HEK293 (cell line): ENCODE measurements at regions not wholly inside any gene's neighbourhood (a gene's known extent, or its start where the extent isn't known, plus 50 kb on each side); places are given as distances from the start of the nearest gene placed in this dataset.

Experiments used
- CTCF ChIA-PET: fragments of 350-600 bp; formaldehyde crosslinking; extraction: SDS; loops from one replicate; lab custom pipeline; 2021; ENCODE audit warnings: antibody characterized with exemption; lab: Yijun Ruan, JAX
- POLR2A ChIA-PET: fragments of 300-600 bp; formaldehyde crosslinking; extraction: SDS; loops from one replicate; lab custom pipeline; 2020; ENCODE audit warnings: antibody characterized with exemption, inconsistent platforms; lab: Yijun Ruan, JAX
- H3K27ac ChIP-seq: fragments of 200-500 bp; sonication (Bioruptor generic); 2 replicates; pipeline ENCODE4 v1.5.1; 2014; ENCODE audit warnings: low read depth, low read length, control low read depth, inconsistent platforms; ENCODE audit errors: extremely low read depth
- H3K36me3 ChIP-seq, 2 experiments: fragments of 200-500 bp in 1 of 2; sonication (Bioruptor generic) in 1 of 2; 1 replicate in 1 of 2; 2 replicates in 1 of 2; pipeline ENCODE4 v1.5.1; 2014 to 2017; ENCODE audit warnings: inconsistent platforms in 2 of 2, low read length in 2 of 2; ENCODE audit not compliant: control insufficient read depth in 2 of 2, insufficient read depth in 1 of 2
- H3K4me1 ChIP-seq: fragments of 200-500 bp; sonication (Bioruptor generic); 2 replicates; pipeline ENCODE4 v1.5.1; 2014; ENCODE audit warnings: mild to moderate bottlenecking, low read length, inconsistent platforms; ENCODE audit not compliant: control insufficient read depth, insufficient read depth
- H3K4me3 ChIP-seq: 2 replicates; pipeline ENCODE4 v1.5.1; 2011; ENCODE audit warnings: low read depth, mild to moderate bottlenecking, control low read depth, low read length, moderate library complexity
- H3K9me3 ChIP-seq: fragments of 200-500 bp; sonication (Bioruptor generic); 2 replicates; pipeline ENCODE4 v1.5.1; 2014; ENCODE audit warnings: low read depth, low read length, inconsistent platforms; ENCODE audit not compliant: control insufficient read depth, insufficient read depth
- EGR2 ChIP-seq: fragments of 450-650 bp; formaldehyde crosslinking; IDR thresholded peaks from 2 replicates; pipeline ENCODE4 v1.5.1; 2016; ENCODE audit warnings: low read depth, missing biosample characterization, missing genetic modification characterization
- GLI4 ChIP-seq: fragments of 450-650 bp; formaldehyde crosslinking; IDR thresholded peaks from 2 replicates; pipeline ENCODE4 v1.5.1; 2016; ENCODE audit warnings: missing biosample characterization, missing genetic modification characterization
- HOXA7 ChIP-seq: sonication (generic); formaldehyde crosslinking; IDR thresholded peaks from 2 replicates; pipeline ENCODE4 v1.8.1; 2022; ENCODE audit warnings: missing genetic modification reagents, borderline replicate concordance
- IKZF3 ChIP-seq: fragments of 450-650 bp; IDR thresholded peaks from 2 replicates; pipeline ENCODE4 v1.5.0; 2018; ENCODE audit warnings: missing biosample characterization, mild to moderate bottlenecking, missing genetic modification characterization, moderate library complexity
- PRDM1 ChIP-seq: fragments of 450-650 bp; formaldehyde crosslinking; IDR thresholded peaks from 2 replicates; pipeline ENCODE4; 2016; ENCODE audit warnings: missing biosample characterization, missing genetic modification characterization
- RBAK ChIP-seq: fragments of 450-650 bp; formaldehyde crosslinking; IDR thresholded peaks from 2 replicates; pipeline ENCODE4 v1.5.1; 2016; ENCODE audit warnings: missing biosample characterization, missing genetic modification characterization
- SCRT1 ChIP-seq: fragments of 450-650 bp; formaldehyde crosslinking; IDR thresholded peaks from 2 replicates; pipeline ENCODE4 v1.5.1; 2016; ENCODE audit warnings: missing biosample characterization, missing genetic modification characterization, borderline replicate concordance
- ZBTB21 ChIP-seq: fragments of 450-650 bp; formaldehyde crosslinking; IDR thresholded peaks from 2 replicates; pipeline ENCODE4 v1.5.1; 2017; ENCODE audit warnings: missing biosample characterization, missing genetic modification characterization
- ZFHX2 ChIP-seq: fragments of 450-650 bp; formaldehyde crosslinking; conservative IDR thresholded peaks from 2 replicates; pipeline ENCODE4 v1.5.1; 2016; ENCODE audit warnings: missing biosample characterization, missing genetic modification characterization
- ZNF112 ChIP-seq: fragments of 450-650 bp; formaldehyde crosslinking; IDR thresholded peaks from 2 replicates; pipeline ENCODE4 v1.5.0; 2017; ENCODE audit warnings: missing biosample characterization, missing genetic modification characterization
- ZNF133 ChIP-seq: fragments of 450-650 bp; formaldehyde crosslinking; IDR thresholded peaks from 2 replicates; pipeline ENCODE4 v1.5.1; 2016; ENCODE audit warnings: missing biosample characterization, missing genetic modification characterization
- ZNF155 ChIP-seq: fragments of 450-650 bp; formaldehyde crosslinking; IDR thresholded peaks from 2 replicates; pipeline ENCODE4 v1.5.1; 2016; ENCODE audit warnings: missing biosample characterization, missing genetic modification characterization
- ZNF274 ChIP-seq, 2 experiments: fragments of 200-500 bp in 1 of 2; fragments of 450-650 bp in 1 of 2; sonication (Bioruptor generic) in 1 of 2; formaldehyde crosslinking in 1 of 2; IDR thresholded peaks; 2 replicates each; pipeline versions ENCODE4 v1.5.1 to v1.6.1; 2014 to 2016; ENCODE audit warnings: borderline replicate concordance in 1 of 2, inconsistent platforms in 1 of 2, low read length in 1 of 2, missing biosample characterization in 1 of 2, missing genetic modification characterization in 1 of 2
- ZNF292 ChIP-seq: fragments of 450-650 bp; formaldehyde crosslinking; IDR thresholded peaks from 2 replicates; pipeline ENCODE4 v1.5.1; 2016; ENCODE audit warnings: low read depth, missing biosample characterization, missing genetic modification characterization, borderline replicate concordance
- ZNF354C ChIP-seq: fragments of 450-650 bp; formaldehyde crosslinking; IDR thresholded peaks from 2 replicates; pipeline ENCODE4 v1.5.1; 2016; ENCODE audit warnings: missing biosample characterization, missing genetic modification characterization, low read depth, borderline replicate concordance
- ZNF426 ChIP-seq: fragments of 450-650 bp; formaldehyde crosslinking; IDR thresholded peaks from 2 replicates; pipeline ENCODE4 v1.5.1; 2017; ENCODE audit warnings: missing biosample characterization, missing genetic modification characterization, mild to moderate bottlenecking, inconsistent platforms, moderate library complexity
- ZNF501 ChIP-seq: fragments of 450-650 bp; formaldehyde crosslinking; IDR thresholded peaks from 2 replicates; pipeline ENCODE4 v1.5.1; 2016; ENCODE audit warnings: missing biosample characterization, missing genetic modification characterization
- ZNF514 ChIP-seq: fragments of 450-650 bp; formaldehyde crosslinking; IDR thresholded peaks from 2 replicates; pipeline ENCODE4 v1.5.1; 2016; ENCODE audit warnings: missing biosample characterization, missing genetic modification characterization
- ZNF529 ChIP-seq: fragments of 450-650 bp; formaldehyde crosslinking; IDR thresholded peaks from 2 replicates; pipeline ENCODE4 v1.5.1; 2017; ENCODE audit warnings: missing genetic modification characterization, missing biosample characterization; ENCODE audit not compliant: insufficient replicate concordance
- ZNF530 ChIP-seq: fragments of 450-650 bp; formaldehyde crosslinking; IDR thresholded peaks from 2 replicates; pipeline ENCODE4 v1.5.1; 2016; ENCODE audit warnings: low read depth, missing biosample characterization, missing genetic modification characterization
- ZNF660 ChIP-seq: fragments of 450-650 bp; IDR thresholded peaks from 2 replicates; pipeline ENCODE4 v1.5.1; 2018; ENCODE audit warnings: missing biosample characterization, mild to moderate bottlenecking, missing genetic modification characterization
- ZNF768 ChIP-seq: fragments of 450-650 bp; formaldehyde crosslinking; IDR thresholded peaks from 2 replicates; pipeline ENCODE4 v1.5.1; 2018; ENCODE audit warnings: missing biosample characterization, mild to moderate bottlenecking, missing genetic modification characterization
- ZNF791 ChIP-seq: fragments of 450-650 bp; formaldehyde crosslinking; IDR thresholded peaks from 2 replicates; pipeline ENCODE4 v1.5.1; 2016; ENCODE audit warnings: missing biosample characterization, missing genetic modification characterization
- ZNF843 ChIP-seq: fragments of 450-650 bp; formaldehyde crosslinking; IDR thresholded peaks from 2 replicates; pipeline ENCODE4 v1.5.1; 2016; ENCODE audit warnings: missing biosample characterization, missing genetic modification characterization
- ZSCAN16 ChIP-seq: fragments of 450-650 bp; formaldehyde crosslinking; IDR thresholded peaks from 2 replicates; pipeline ENCODE4 v1.5.1; 2016; ENCODE audit warnings: missing biosample characterization, missing genetic modification characterization
- TF ChIP-seq, protein P1 (sequence below): fragments of 450-650 bp; formaldehyde crosslinking; IDR thresholded peaks from 2 replicates; pipeline ENCODE4 v1.5.1; 2016; ENCODE audit warnings: missing biosample characterization, missing genetic modification characterization
- TF ChIP-seq, protein P2 (sequence below): sonication (generic); formaldehyde crosslinking; IDR thresholded peaks from 2 replicates; pipeline ENCODE4 v1.8.1; 2022; ENCODE audit warnings: mild to moderate bottlenecking, moderate library complexity, missing genetic modification reagents
- TF ChIP-seq, protein P3 (sequence below): fragments of 450-650 bp; formaldehyde crosslinking; IDR thresholded peaks from 2 replicates; pipeline ENCODE4 v1.5.1; 2016; ENCODE audit warnings: missing biosample characterization, missing genetic modification characterization
- TF ChIP-seq, protein P4 (sequence below): fragments of 450-650 bp; formaldehyde crosslinking; IDR thresholded peaks from 2 replicates; pipeline ENCODE4 v1.5.1; 2016; ENCODE audit warnings: missing biosample characterization, missing genetic modification characterization
- TF ChIP-seq, protein P5 (sequence below): fragments of 450-650 bp; formaldehyde crosslinking; IDR thresholded peaks from 2 replicates; pipeline ENCODE4; 2016; ENCODE audit warnings: missing biosample characterization, missing genetic modification characterization

DNA sequence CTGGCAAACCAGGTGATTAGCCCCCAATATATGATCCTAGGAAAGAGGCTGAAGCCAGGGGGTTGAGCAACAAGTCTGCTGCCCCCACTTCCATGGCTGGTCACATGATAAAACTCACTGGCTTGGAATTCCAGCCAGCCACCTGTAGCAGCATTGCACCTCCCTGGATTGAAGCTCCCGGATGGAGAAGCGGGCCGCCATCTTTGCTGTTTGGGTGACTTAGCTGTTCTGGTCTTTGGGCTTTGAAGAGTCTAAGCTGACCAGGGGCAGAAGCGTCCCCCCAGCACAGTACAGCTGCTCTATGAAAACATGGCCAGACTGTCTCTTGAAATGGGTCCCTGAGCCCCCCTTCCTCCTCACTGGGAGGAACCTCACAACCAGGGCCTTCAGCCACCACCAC lies 610.2 kb downstream of the ANXA1 start:
- CTCF ChIA-PET: no interaction called here
- TF ChIP-seq HOXA7 (CRISPR knock-in tag): no peak
- TF ChIP-seq EGR2 (tag by site-specific recombination): no peak
- TF ChIP-seq IKZF3 (tag by site-specific recombination): no peak
- TF ChIP-seq ZNF112: no peak
- no peak for TF ChIP-seq ZNF514 (tag by site-specific recombination)
- no peak for TF ChIP-seq ZNF292 (tag by site-specific recombination)
- no peak for TF ChIP-seq ZNF155 (tag by site-specific recombination)
- TF ChIP-seq RBAK (tag by site-specific recombination): no peak
- TF ChIP-seq ZNF274 (IDR thresholded peaks at IDR 0.05; ENCODE audit: low read length): no peak
- no peak for TF ChIP-seq ZNF274 (tag by site-specific recombination; IDR thresholded peaks at IDR 0.05; ENCODE audit: borderline replicate concordance)
- no peak for TF ChIP-seq ZNF843
- TF ChIP-seq ZNF530: no peak
- TF ChIP-seq, protein P1, sequence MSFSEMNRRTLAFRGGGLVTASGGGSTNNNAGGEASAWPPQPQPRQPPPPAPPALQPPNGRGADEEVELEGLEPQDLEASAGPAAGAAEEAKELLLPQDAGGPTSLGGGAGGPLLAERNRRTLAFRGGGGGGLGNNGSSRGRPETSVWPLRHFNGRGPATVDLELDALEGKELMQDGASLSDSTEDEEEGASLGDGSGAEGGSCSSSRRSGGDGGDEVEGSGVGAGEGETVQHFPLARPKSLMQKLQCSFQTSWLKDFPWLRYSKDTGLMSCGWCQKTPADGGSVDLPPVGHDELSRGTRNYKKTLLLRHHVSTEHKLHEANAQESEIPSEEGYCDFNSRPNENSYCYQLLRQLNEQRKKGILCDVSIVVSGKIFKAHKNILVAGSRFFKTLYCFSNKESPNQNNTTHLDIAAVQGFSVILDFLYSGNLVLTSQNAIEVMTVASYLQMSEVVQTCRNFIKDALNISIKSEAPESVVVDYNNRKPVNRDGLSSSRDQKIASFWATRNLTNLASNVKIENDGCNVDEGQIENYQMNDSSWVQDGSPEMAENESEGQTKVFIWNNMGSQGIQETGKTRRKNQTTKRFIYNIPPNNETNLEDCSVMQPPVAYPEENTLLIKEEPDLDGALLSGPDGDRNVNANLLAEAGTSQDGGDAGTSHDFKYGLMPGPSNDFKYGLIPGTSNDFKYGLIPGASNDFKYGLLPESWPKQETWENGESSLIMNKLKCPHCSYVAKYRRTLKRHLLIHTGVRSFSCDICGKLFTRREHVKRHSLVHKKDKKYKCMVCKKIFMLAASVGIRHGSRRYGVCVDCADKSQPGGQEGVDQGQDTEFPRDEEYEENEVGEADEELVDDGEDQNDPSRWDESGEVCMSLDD (tag by site-specific recombination): no peak
- TF ChIP-seq, protein P2, sequence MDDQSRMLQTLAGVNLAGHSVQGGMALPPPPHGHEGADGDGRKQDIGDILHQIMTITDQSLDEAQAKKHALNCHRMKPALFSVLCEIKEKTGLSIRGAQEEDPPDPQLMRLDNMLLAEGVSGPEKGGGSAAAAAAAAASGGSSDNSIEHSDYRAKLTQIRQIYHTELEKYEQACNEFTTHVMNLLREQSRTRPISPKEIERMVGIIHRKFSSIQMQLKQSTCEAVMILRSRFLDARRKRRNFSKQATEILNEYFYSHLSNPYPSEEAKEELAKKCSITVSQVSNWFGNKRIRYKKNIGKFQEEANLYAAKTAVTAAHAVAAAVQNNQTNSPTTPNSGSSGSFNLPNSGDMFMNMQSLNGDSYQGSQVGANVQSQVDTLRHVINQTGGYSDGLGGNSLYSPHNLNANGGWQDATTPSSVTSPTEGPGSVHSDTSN: no peak
- TF ChIP-seq, protein P3, sequence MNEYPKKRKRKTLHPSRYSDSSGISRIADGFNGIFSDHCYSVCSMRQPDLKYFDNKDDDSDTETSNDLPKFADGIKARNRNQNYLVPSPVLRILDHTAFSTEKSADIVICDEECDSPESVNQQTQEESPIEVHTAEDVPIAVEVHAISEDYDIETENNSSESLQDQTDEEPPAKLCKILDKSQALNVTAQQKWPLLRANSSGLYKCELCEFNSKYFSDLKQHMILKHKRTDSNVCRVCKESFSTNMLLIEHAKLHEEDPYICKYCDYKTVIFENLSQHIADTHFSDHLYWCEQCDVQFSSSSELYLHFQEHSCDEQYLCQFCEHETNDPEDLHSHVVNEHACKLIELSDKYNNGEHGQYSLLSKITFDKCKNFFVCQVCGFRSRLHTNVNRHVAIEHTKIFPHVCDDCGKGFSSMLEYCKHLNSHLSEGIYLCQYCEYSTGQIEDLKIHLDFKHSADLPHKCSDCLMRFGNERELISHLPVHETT (tag by site-specific recombination): no peak
- no peak for TF ChIP-seq GLI4 (tag by site-specific recombination)
- TF ChIP-seq ZNF529: no peak
- TF ChIP-seq ZNF354C: no peak
- TF ChIP-seq ZNF501: no peak
- TF ChIP-seq PRDM1 (tag by site-specific recombination): no peak
- no peaks in the 10 kb centered on the region for H3K4me1 ChIP-seq
- H3K4me3 ChIP-seq: no peak overlapping the region
- POLR2A ChIA-PET: no interaction called here
- H3K9me3 ChIP-seq: no peaks in the 10 kb centered on the region
- no peak overlapping the region for H3K27ac ChIP-seq
- no peaks in the 10 kb centered on the region for H3K36me3 ChIP-seq

DNA sequence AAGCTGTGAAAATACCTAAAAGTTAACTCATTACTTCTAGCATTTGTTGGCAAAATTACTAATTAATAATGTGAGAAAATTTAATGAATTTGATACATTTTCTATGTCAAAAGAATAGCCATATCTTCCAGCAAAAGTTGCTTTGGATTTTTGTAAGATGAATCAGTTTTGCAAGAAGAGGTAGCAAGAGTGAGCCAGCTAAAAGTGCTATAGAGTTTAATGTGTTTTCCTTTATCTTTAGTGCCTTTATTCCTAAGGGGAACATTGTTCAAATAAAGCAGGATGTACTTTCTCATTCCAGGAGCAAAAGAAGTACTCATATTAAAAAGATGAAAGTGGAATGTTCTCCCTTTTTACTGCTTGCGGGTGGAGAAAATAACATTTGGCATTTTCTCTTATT lies 622.2 kb downstream of the ANXA1 start:
- no peak overlapping the region for H3K27ac ChIP-seq
- TF ChIP-seq, protein P4, sequence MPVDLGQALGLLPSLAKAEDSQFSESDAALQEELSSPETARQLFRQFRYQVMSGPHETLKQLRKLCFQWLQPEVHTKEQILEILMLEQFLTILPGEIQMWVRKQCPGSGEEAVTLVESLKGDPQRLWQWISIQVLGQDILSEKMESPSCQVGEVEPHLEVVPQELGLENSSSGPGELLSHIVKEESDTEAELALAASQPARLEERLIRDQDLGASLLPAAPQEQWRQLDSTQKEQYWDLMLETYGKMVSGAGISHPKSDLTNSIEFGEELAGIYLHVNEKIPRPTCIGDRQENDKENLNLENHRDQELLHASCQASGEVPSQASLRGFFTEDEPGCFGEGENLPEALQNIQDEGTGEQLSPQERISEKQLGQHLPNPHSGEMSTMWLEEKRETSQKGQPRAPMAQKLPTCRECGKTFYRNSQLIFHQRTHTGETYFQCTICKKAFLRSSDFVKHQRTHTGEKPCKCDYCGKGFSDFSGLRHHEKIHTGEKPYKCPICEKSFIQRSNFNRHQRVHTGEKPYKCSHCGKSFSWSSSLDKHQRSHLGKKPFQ (tag by site-specific recombination): no peak
- TF ChIP-seq ZNF660 (no peak), ZSCAN16 (tag by site-specific recombination) (no peak), SCRT1 (tag by site-specific recombination) (no peak), ZBTB21 (no peak), ZNF791 (tag by site-specific recombination) (no peak), ZNF426 (tag by site-specific recombination) (no peak), ZFHX2 (tag by site-specific recombination) (no peak), ZNF133 (tag by site-specific recombination) (no peak), HOXA7 (CRISPR knock-in tag) (no peak), ZNF768 (no peak)
- TF ChIP-seq, protein P5, sequence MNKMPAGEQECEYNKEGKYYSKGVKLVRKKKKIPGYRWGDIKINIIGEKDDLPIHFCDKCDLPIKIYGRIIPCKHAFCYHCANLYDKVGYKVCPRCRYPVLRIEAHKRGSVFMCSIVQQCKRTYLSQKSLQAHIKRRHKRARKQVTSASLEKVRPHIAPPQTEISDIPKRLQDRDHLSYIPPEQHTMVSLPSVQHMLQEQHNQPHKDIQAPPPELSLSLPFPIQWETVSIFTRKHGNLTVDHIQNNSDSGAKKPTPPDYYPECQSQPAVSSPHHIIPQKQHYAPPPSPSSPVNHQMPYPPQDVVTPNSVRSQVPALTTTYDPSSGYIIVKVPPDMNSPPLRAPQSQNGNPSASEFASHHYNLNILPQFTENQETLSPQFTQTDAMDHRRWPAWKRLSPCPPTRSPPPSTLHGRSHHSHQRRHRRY: no peak

More for the DNA sequence above, 622.2 kb downstream of the ANXA1 start:
- Histone ChIP-seq H3K9me3 (no peaks in the 10 kb centered on the region), H3K36me3 (no peaks in the 10 kb centered on the region), H3K4me1 (no peaks in the 10 kb centered on the region), H3K4me3 (no peak overlapping the region)
- POLR2A ChIA-PET: no interaction called here
- CTCF ChIA-PET: no interaction called here
